ENCODE measurements at regions not wholly inside any gene's neighbourhood (a gene's known extent, or its start where the extent isn't known, plus 50 kb on each side); places are given as distances from the start of the nearest gene placed in this dataset.

- DNase-seq (ENCODE audit: low read depth): no peak
- TF ChIP-seq CTCF (conservative IDR thresholded peaks at IDR 0.05; ENCODE audit: low read length): no peak
- H3K4me3 ChIP-seq (ENCODE audit: low read length): no peak overlapping the region
Observed at GRCh38 chr4:128357286-128357685, 69.7 kb upstream of the PGRMC2 start.

GRCh38 chr4:128355305-128355704, 67.7 kb upstream of the PGRMC2 start:
- peak; percentile 58 for DNase-seq (ENCODE audit: low read depth)
- H3K4me3 ChIP-seq (ENCODE audit: low read length): no peak overlapping the region

GRCh38 chr4:128354205-128354821, 66.7 kb upstream of the PGRMC2 start:
- DNase-seq (ENCODE audit: low read depth): peak; percentile 99
- TF ChIP-seq CTCF (conservative IDR thresholded peaks at IDR 0.05; ENCODE audit: low read length): no peak
- H3K4me3 ChIP-seq (ENCODE audit: low read length): no peak overlapping the region

More at GRCh38 chr4:128355305-128355704, 67.7 kb upstream of the PGRMC2 start:
- TF ChIP-seq CTCF (conservative IDR thresholded peaks at IDR 0.05; ENCODE audit: low read length): no peak

- no peak for DNase-seq (ENCODE audit: low read depth)
- H3K4me3 ChIP-seq (ENCODE audit: low read length): no peak overlapping the region
- no peak for TF ChIP-seq CTCF (conservative IDR thresholded peaks at IDR 0.05; ENCODE audit: low read length)
Observed at GRCh38 chr4:128353791-128354190, 66.2 kb upstream of the PGRMC2 start.

GRCh38 chr4:128351502-128351901, 63.9 kb upstream of the PGRMC2 start:
- no peak overlapping the region for H3K4me3 ChIP-seq (ENCODE audit: low read length)
- no peak for DNase-seq (ENCODE audit: low read depth)
- no peak for TF ChIP-seq CTCF (conservative IDR thresholded peaks at IDR 0.05; ENCODE audit: low read length)

- no peak for DNase-seq (ENCODE audit: low read depth)
- H3K4me3 ChIP-seq (ENCODE audit: low read length): no peak overlapping the region
- no peak for TF ChIP-seq CTCF (conservative IDR thresholded peaks at IDR 0.05; ENCODE audit: low read length)
Observed at GRCh38 chr4:128350449-128351045, 62.9 kb upstream of the PGRMC2 start.

- TF ChIP-seq CTCF (conservative IDR thresholded peaks at IDR 0.05; ENCODE audit: low read length): no peak
- H3K4me3 ChIP-seq (ENCODE audit: low read length): no peak overlapping the region
- DNase-seq (ENCODE audit: low read depth): peak; percentile 77
Observed at GRCh38 chr4:128349921-128350320, 62.3 kb upstream of the PGRMC2 start.
